Liver (tissue), 8 donors: ENCODE measurements at regions not wholly inside any gene's neighbourhood (a gene's known extent, or its start where the extent isn't known, plus 50 kb on each side); places are given as distances from the start of the nearest gene placed in this dataset.
"Not testable (repeated sequence)": the region's sequence is repeated elsewhere in the genome, so short reads cannot be mapped to it uniquely, and the experiment has no call there.

Experiments
- DNase-seq: peaks from one replicate; pipeline ENCODE4 v3.0.0-alpha.2; 2017; ENCODE audit warnings: low spot score
- H3K27ac ChIP-seq, 2 donors: one replicate each; pipeline ENCODE4 v1.7.0; 2013; ENCODE audit warnings: inconsistent platforms in 2 of 2, low read length in 2 of 2, control low read depth in 1 of 2, low read depth in 1 of 2, mild to moderate bottlenecking in 1 of 2
- H3K27me3 ChIP-seq, 4 donors: one replicate each; pipeline versions ENCODE4 v1.6.1 to v1.7.0; 2013; ENCODE audit warnings: low read length in 3 of 4, inconsistent platforms in 1 of 4, mild to moderate bottlenecking in 1 of 4, moderate library complexity in 1 of 4; ENCODE audit not compliant: control insufficient read depth in 4 of 4, insufficient read depth in 4 of 4
- H3K36me3 ChIP-seq, 4 donors: one replicate each; pipeline versions ENCODE4 v1.6.1 to v1.7.0; 2013; ENCODE audit warnings: low read length in 3 of 4, mild to moderate bottlenecking in 3 of 4, low read depth in 1 of 4, moderate library complexity in 1 of 4; ENCODE audit not compliant: control insufficient read depth in 4 of 4, insufficient read depth in 3 of 4
- H3K4me1 ChIP-seq, 4 donors: one replicate each; pipeline versions ENCODE4 v1.6.1 to v1.7.0; 2013; ENCODE audit warnings: low read length in 3 of 4, mild to moderate bottlenecking in 3 of 4, moderate library complexity in 1 of 4; ENCODE audit not compliant: control insufficient read depth in 4 of 4, insufficient read depth in 4 of 4
- H3K4me3 ChIP-seq, 3 donors: one replicate each; pipeline versions ENCODE4 v1.6.1 to v1.7.0; 2013; ENCODE audit warnings: low read length in 3 of 3, control low read depth in 1 of 3, low read depth in 1 of 3, mild to moderate bottlenecking in 1 of 3
- H3K9ac ChIP-seq, 2 donors: one replicate each; pipeline ENCODE4 v1.7.0; 2013; ENCODE audit warnings: low read length in 2 of 2, mild to moderate bottlenecking in 2 of 2, moderate library complexity in 2 of 2, control low read depth in 1 of 2, low read depth in 1 of 2
- H3K9me3 ChIP-seq, 4 donors: one replicate each; pipeline versions ENCODE4 v1.6.1 to v1.7.0; 2013; ENCODE audit warnings: low read length in 3 of 4; ENCODE audit not compliant: control insufficient read depth in 4 of 4
- EGR1 ChIP-seq, 2 donors: IDR thresholded peaks; 2 replicates each; pipeline ENCODE4 v1.6.1; 2016 to 2018; ENCODE audit warnings: antibody characterized with exemption in 2 of 2, low read depth in 2 of 2
- FOXA1 ChIP-seq: IDR thresholded peaks from 2 replicates; pipeline ENCODE4 v1.6.1; 2016; ENCODE audit warnings: antibody characterized with exemption
- FOXA2 ChIP-seq: IDR thresholded peaks from 2 replicates; pipeline ENCODE4 v1.6.1; 2016; ENCODE audit warnings: antibody characterized with exemption
- GABPA ChIP-seq, 2 donors: IDR thresholded peaks in 1 of 2; conservative IDR thresholded peaks in 1 of 2; 2 replicates each; pipeline ENCODE4 v1.6.1; 2016; ENCODE audit warnings: antibody characterized with exemption in 2 of 2, mild to moderate bottlenecking in 1 of 2, moderate library complexity in 1 of 2
- HNF4A ChIP-seq, 2 donors: conservative IDR thresholded peaks; 2 replicates each; pipeline ENCODE4 v1.6.1; 2016; ENCODE audit warnings: antibody characterized with exemption in 2 of 2, mild to moderate bottlenecking in 2 of 2
- HNF4G ChIP-seq: IDR thresholded peaks from 2 replicates; pipeline ENCODE4 v1.6.1; 2016; ENCODE audit warnings: antibody characterized with exemption
- JUND ChIP-seq, 2 donors: IDR thresholded peaks; 2 replicates each; pipeline ENCODE4 v1.6.1; 2016; ENCODE audit warnings: antibody characterized with exemption in 2 of 2
- NR2F2 ChIP-seq: IDR thresholded peaks from 2 replicates; pipeline ENCODE4 v1.6.1; 2016; ENCODE audit warnings: antibody characterized with exemption
- RAD21 ChIP-seq, 2 donors: IDR thresholded peaks; 2 replicates each; pipeline ENCODE4 v1.6.1; 2016; ENCODE audit warnings: antibody characterized with exemption in 2 of 2, mild to moderate bottlenecking in 2 of 2
- TAF1 ChIP-seq: conservative IDR thresholded peaks from 2 replicates; pipeline ENCODE4 v1.6.1; 2016; ENCODE audit warnings: antibody characterized with exemption, mild to moderate bottlenecking
- YY1 ChIP-seq: IDR thresholded peaks from 2 replicates; pipeline ENCODE4 v1.6.1; 2016; ENCODE audit warnings: antibody characterized with exemption, mild to moderate bottlenecking
- WGBS: extraction: QIAGEN DNeasy Blood & Tissue Kit; methylation state at CpG from one replicate; pipeline ENCODE4 v1.1.7; 2013; 5-methylcytosine and 5-hydroxymethylcytosine counted together
- TF ChIP-seq, protein P1 (sequence below): IDR thresholded peaks from 2 replicates; pipeline ENCODE4 v1.6.1; 2016; ENCODE audit warnings: antibody characterized with exemption
- TF ChIP-seq, protein P2 (sequence below): IDR thresholded peaks from 2 replicates; pipeline ENCODE4 v1.6.1; 2016; ENCODE audit warnings: antibody characterized with exemption
- TF ChIP-seq, protein P3 (sequence below): fragments of 150-350 bp; IDR thresholded peaks from 2 replicates; pipeline ENCODE4 v1.5.1; 2017; ENCODE audit warnings: improper control_type of control experiment, low read depth, low read length; ENCODE audit not compliant: missing input control
- donor health status: healthy.
- donor health status: healthy.
- donor health status: healthy.
- donor health status: healthy.
- donor health status: healthy.

DNA sequence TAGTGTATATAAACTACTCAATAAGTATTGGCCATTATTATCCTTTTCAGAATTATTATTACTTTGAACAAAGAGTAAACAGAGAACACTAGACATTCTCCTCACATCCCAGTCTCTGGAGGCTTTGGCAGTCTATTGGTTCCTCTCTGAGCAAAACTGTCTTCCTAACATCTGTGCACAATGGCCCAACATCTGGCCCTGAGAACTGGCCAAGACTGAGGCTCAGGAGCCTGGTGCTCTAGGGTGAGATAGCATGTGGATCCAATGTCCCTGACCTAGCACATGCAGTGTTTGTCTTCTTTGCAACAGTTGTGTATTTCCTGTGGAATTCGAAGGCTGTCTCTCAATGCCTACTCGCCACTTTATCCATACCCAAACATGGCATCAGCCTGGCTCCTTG is 313.2 kb upstream of the KAZN start:
- H3K36me3 ChIP-seq = no peaks in the 10 kb centered on the region
- 91% methylated on average over 2 of the region's 2 CpGs for WGBS
- DNase-seq = no peak
- H3K9ac ChIP-seq = no peak overlapping the region
- peaks cover 0 to 5% (median 0%) of the 10 kb centered on the region in 4 donors for H3K9me3 ChIP-seq
- H3K4me3 ChIP-seq = no peak overlapping the region
- H3K27me3 ChIP-seq = peaks cover 0 to 3% (median 0%) of the 10 kb centered on the region in 4 donors
- no peaks in the 10 kb centered on the region for H3K4me1 ChIP-seq
- H3K27ac ChIP-seq = no peak overlapping the region
- TF ChIP-seq HNF4G = no peak
- TF ChIP-seq NR2F2 = no peak
- TF ChIP-seq, protein P1, sequence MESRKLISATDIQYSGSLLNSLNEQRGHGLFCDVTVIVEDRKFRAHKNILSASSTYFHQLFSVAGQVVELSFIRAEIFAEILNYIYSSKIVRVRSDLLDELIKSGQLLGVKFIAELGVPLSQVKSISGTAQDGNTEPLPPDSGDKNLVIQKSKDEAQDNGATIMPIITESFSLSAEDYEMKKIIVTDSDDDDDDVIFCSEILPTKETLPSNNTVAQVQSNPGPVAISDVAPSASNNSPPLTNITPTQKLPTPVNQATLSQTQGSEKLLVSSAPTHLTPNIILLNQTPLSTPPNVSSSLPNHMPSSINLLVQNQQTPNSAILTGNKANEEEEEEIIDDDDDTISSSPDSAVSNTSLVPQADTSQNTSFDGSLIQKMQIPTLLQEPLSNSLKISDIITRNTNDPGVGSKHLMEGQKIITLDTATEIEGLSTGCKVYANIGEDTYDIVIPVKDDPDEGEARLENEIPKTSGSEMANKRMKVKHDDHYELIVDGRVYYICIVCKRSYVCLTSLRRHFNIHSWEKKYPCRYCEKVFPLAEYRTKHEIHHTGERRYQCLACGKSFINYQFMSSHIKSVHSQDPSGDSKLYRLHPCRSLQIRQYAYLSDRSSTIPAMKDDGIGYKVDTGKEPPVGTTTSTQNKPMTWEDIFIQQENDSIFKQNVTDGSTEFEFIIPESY = no peak
- TF ChIP-seq, protein P2, sequence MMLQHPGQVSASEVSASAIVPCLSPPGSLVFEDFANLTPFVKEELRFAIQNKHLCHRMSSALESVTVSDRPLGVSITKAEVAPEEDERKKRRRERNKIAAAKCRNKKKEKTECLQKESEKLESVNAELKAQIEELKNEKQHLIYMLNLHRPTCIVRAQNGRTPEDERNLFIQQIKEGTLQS = no peak
- no peak for TF ChIP-seq EGR1 (IDR thresholded peaks at IDR 0.05; ENCODE audit: low read depth in 2 of 2)

DNA sequence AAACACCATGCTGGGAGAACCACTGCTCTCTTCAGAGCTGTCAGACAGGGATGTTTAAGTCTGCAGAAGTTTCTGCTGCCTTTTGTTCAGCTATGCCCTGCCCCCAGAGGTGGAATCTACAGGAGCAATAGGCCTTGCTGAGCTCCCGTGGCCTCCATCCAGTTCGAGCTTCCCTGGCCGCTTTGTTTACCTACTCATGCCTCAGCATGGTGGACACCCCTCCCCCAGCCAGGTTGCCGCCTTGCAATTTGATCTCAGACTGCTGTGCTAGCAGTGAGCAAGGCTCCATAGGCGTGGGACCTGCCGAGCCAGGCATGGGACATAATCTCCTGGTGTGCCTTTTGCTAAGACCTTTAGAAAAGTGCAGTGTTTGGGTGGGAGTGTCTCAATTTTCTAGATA is 307.3 kb upstream of the KAZN start:
- not testable (repeated sequence) for H3K27ac ChIP-seq, DNase-seq, H3K9me3 ChIP-seq, H3K4me3 ChIP-seq, H3K9ac ChIP-seq, H3K4me1 ChIP-seq, H3K36me3 ChIP-seq, H3K27me3 ChIP-seq
- 40% methylated on average over 6 of the region's 6 CpGs for WGBS

DNA sequence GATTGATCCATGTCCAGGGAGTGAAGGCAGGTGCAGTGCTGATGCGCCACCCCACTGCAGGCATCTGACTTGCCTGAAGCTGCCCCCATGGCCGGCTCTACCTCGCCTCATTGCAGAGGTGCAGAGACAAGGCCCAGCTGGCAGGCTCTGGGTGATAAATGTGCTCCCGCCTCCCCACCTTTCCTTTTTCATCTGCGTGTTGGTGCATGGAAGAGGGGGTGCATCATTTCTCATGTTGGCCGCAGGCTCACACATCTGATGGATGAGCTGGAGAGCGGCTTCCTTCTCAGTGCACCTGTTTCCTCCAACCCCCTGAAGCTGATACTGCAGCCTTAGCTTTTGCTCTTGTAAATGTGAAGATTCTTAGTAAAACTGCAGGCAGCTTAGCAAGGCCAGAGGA is 306.0 kb upstream of the KAZN start:
- Histone ChIP-seq H3K9ac (no peak overlapping the region), H3K4me1 (no peaks in the 10 kb centered on the region), H3K4me3 (no peak overlapping the region), H3K36me3 (no peaks in the 10 kb centered on the region), H3K27me3 (no peaks in the 10 kb centered on the region), H3K9me3 (no peaks in the 10 kb centered on the region), H3K27ac (no peak overlapping the region)
- WGBS = 92% methylated on average over 7 of the region's 7 CpGs
- TF ChIP-seq, protein P3, sequence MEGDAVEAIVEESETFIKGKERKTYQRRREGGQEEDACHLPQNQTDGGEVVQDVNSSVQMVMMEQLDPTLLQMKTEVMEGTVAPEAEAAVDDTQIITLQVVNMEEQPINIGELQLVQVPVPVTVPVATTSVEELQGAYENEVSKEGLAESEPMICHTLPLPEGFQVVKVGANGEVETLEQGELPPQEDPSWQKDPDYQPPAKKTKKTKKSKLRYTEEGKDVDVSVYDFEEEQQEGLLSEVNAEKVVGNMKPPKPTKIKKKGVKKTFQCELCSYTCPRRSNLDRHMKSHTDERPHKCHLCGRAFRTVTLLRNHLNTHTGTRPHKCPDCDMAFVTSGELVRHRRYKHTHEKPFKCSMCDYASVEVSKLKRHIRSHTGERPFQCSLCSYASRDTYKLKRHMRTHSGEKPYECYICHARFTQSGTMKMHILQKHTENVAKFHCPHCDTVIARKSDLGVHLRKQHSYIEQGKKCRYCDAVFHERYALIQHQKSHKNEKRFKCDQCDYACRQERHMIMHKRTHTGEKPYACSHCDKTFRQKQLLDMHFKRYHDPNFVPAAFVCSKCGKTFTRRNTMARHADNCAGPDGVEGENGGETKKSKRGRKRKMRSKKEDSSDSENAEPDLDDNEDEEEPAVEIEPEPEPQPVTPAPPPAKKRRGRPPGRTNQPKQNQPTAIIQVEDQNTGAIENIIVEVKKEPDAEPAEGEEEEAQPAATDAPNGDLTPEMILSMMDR = no peak
- no peak for TF ChIP-seq HNF4G
- TF ChIP-seq FOXA1 = no peak
- no peak for TF ChIP-seq FOXA2
- no peak for TF ChIP-seq JUND (IDR thresholded peaks at IDR 0.05)
- TF ChIP-seq YY1 = no peak
- no peak for TF ChIP-seq NR2F2
- TF ChIP-seq, protein P2 = no peak
- no peak for TF ChIP-seq TAF1
- TF ChIP-seq HNF4A (conservative IDR thresholded peaks at IDR 0.05) = no peak
- TF ChIP-seq GABPA (IDR thresholded peaks at IDR 0.05 in 1 of 2, conservative IDR thresholded peaks at IDR 0.05 in 1 of 2) = no peak
- TF ChIP-seq RAD21 (IDR thresholded peaks at IDR 0.05) = no peak
- DNase-seq = no peak
